ENCODE measurements at regions not wholly inside any gene's neighbourhood (a gene's known extent, or its start where the extent isn't known, plus 50 kb on each side); places are given as distances from the start of the nearest gene placed in this dataset.
A peak's percentile ranks its signal among the peaks of the same experiment; 100 is the strongest.

GRCh38 chr15:33256874-33257273, 53.9 kb upstream of the RYR3 start:
- Histone ChIP-seq H3K27ac (ENCODE audit: control insufficient read depth, insufficient read depth, low read length) (no peak overlapping the region), H3K4me2 (ENCODE audit: control insufficient read depth, extremely low read depth, insufficient read depth, low read depth, low read length) (no peak overlapping the region), H3K9me1 (ENCODE audit: control insufficient read depth, extremely low read depth, insufficient read depth, low read length) (no peaks in the 10 kb centered on the region), H3K79me2 (ENCODE audit: control insufficient read depth, insufficient read depth, low read length) (no peaks in the 10 kb centered on the region), H4K20me1 (ENCODE audit: control insufficient read depth, extremely low read depth, insufficient read depth, low read length) (no peaks in the 10 kb centered on the region), H3K27me3 (ENCODE audit: control insufficient read depth, extremely low read depth, insufficient read depth, low read length) (no peaks in the 10 kb centered on the region), H3K4me3 (ENCODE audit: control insufficient read depth in 2 of 3, extremely low read depth in 1 of 3, insufficient read depth in 2 of 3, low read depth in 1 of 3, low read length in 3 of 3) (no peak overlapping the region), H3K36me3 (ENCODE audit: control insufficient read depth in 2 of 2, extremely low read depth in 1 of 2, insufficient read depth in 2 of 2, low read length in 2 of 2) (no peaks in the 10 kb centered on the region), H3K9me3 (ENCODE audit: control insufficient read depth, low read depth, low read length) (no peaks in the 10 kb centered on the region), H3K4me1 (ENCODE audit: control insufficient read depth, extremely low read depth, insufficient read depth, low read length) (no peaks in the 10 kb centered on the region), H2AFZ (ENCODE audit: control insufficient read depth, low read length) (no peak overlapping the region), H3K9ac (ENCODE audit: control insufficient read depth, extremely low read depth, insufficient read depth, low read length) (no peak overlapping the region)
- dilution Hi-C loops (cut with MboI; ENCODE audit: extremely low pct_ligation_motif_present, low sequenced_read_pairs): no loop called here
- no peak for DNase-seq (ENCODE audit: low read depth, low spot score)
- TF ChIP-seq EZH2 (IDR thresholded peaks at IDR 0.05; ENCODE audit: low read length) (no peak), CTCF (optimal IDR thresholded peaks at IDR 0.05 in 1 of 3, IDR thresholded peaks at IDR 0.05 in 1 of 3, conservative IDR thresholded peaks at IDR 0.05 in 1 of 3; ENCODE audit: extremely low read depth in 1 of 3, insufficient read depth in 2 of 3, low read length in 3 of 3) (no peak)
- no peak for FAIRE-seq

- H2AFZ ChIP-seq (ENCODE audit: control insufficient read depth, low read length): no peak overlapping the region
- no peaks in the 10 kb centered on the region for H3K9me1 ChIP-seq (ENCODE audit: control insufficient read depth, extremely low read depth, insufficient read depth, low read length)
- FAIRE-seq (no peak), DNase-seq (ENCODE audit: low read depth, low spot score) (no peak)
- no peaks in the 10 kb centered on the region for H4K20me1 ChIP-seq (ENCODE audit: control insufficient read depth, extremely low read depth, insufficient read depth, low read length)
- H3K36me3 ChIP-seq (ENCODE audit: control insufficient read depth in 2 of 2, extremely low read depth in 1 of 2, insufficient read depth in 2 of 2, low read length in 2 of 2): no peaks in the 10 kb centered on the region
- H3K4me2 ChIP-seq (ENCODE audit: control insufficient read depth, extremely low read depth, insufficient read depth, low read depth, low read length): peak overlapping the region; percentile 13
- H3K4me3 ChIP-seq (ENCODE audit: control insufficient read depth in 2 of 3, extremely low read depth in 1 of 3, insufficient read depth in 2 of 3, low read depth in 1 of 3, low read length in 3 of 3): no peak overlapping the region
- TF ChIP-seq CTCF (optimal IDR thresholded peaks at IDR 0.05 in 1 of 3, IDR thresholded peaks at IDR 0.05 in 1 of 3, conservative IDR thresholded peaks at IDR 0.05 in 1 of 3; ENCODE audit: extremely low read depth in 1 of 3, insufficient read depth in 2 of 3, low read length in 3 of 3) (no peak), EZH2 (IDR thresholded peaks at IDR 0.05; ENCODE audit: low read length) (no peak)
- H3K9me3 ChIP-seq (ENCODE audit: control insufficient read depth, low read depth, low read length): no peaks in the 10 kb centered on the region
- peaks cover 35% of the 10 kb centered on the region for H3K4me1 ChIP-seq (ENCODE audit: control insufficient read depth, extremely low read depth, insufficient read depth, low read length)
- H3K27me3 ChIP-seq (ENCODE audit: control insufficient read depth, extremely low read depth, insufficient read depth, low read length): no peaks in the 10 kb centered on the region
- dilution Hi-C loops (cut with MboI; ENCODE audit: extremely low pct_ligation_motif_present, low sequenced_read_pairs): loop anchor here (25.0 kb wide), 1 partner anchor 468 kb away; no protein-coding TSS in a partner anchor
- H3K27ac ChIP-seq (ENCODE audit: control insufficient read depth, insufficient read depth, low read length): peak overlapping the region; percentile 99
- no peaks in the 10 kb centered on the region for H3K79me2 ChIP-seq (ENCODE audit: control insufficient read depth, insufficient read depth, low read length)
- H3K9ac ChIP-seq (ENCODE audit: control insufficient read depth, extremely low read depth, insufficient read depth, low read length): peak overlapping the region; percentile 10
These were observed 50.0 kb upstream of the FMN1 start for GRCh38 chr15:33244471-33244870.

Measured in keratinocyte (primary cell).